Activated CD4-positive, alpha-beta T cell treated with anti-CD3 and anti-CD28 coated beads for 48 hours (primary cell): ENCODE measurements at regions not wholly inside any gene's neighbourhood (a gene's known extent, or its start where the extent isn't known, plus 50 kb on each side); places are given as distances from the start of the nearest gene placed in this dataset.
"Not testable (repeated sequence)": the region's sequence is repeated elsewhere in the genome, so short reads cannot be mapped to it uniquely, and the experiment has no call there.

Source experiments
- DNase-seq: peaks from one replicate; pipeline ENCODE4 v3.0.0-alpha.2; 2020

DNA sequence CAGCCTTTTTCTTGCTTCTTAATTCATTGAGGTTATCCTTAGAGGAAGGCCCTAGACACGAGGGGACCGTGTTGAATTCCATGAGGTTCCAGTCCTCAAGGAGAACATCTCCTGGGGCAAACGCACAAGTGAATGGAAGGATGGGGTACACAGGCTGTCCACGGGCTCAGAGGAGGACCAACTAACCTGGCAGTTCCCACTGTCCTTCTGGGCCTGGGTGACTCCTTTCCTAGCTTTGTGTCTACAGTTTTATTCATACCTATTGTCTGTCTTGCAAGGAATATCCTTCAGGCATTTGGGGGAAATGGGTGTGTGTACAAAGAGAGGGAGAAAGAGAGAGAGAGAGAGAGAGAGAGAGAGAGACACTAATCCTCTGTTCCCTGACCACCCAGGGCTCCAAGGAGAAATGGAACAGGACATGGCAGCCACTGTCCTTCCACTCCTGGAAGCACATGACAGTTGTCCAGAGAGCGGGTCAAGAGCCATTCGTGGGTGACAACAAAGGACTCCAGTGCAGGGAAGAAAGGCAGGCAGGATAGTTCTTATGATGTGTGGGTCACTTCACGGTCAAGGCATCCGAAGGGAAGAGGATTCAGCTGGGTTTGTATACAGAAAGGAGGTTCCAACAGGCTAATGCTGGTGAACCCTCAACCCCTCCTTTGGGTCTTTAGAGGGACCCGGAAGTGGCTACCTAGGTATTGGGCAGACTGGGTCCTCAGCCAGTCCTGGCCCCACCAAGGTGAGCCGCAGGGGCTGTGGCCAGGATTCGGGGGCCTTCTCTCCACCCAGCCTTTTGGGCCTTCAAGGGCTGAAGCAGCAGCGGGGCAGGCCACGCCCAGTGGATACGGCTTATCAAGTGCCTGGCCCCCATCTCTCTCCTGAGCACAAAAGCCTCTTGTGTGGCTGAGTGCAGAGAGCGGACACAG lies 150.6 kb downstream of the MYCN start:
- no peak for DNase-seq

DNA sequence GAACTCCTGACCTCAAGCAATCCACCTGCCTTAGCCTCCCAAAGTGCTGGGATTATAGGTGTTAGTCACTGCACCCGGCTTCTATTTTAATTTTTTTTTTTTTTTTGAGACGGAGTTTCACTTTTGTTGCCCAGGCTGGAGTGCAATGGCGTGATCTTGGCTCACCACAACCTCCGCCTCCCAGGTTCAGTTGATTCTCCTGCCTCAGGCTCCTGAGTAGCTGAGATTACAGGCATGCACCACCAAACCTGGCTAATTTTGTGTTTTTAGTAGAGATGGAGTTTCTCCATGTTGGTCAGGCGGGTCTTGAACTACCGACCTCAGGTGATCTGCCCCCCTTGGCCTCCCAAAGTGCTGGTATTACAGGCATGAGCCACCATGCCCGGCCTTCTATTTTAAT lies 149.1 kb downstream of the MYCN start:
- not testable (repeated sequence) for DNase-seq

DNA sequence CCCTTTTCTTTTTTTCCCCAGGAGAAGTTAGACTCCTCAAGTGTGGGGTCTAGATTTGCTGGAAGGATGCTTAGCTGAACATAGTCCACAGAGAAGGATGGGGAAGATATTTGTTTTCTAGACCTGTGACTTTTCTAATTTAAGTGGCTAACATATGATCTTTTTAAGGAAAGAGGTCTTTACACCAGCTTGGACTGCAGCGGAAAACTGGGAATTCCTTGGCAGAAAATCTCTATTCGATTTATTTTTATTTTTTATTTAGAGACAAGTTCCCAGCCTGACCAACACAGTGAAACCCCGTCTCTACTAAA lies 148.4 kb downstream of the MYCN start:
- DNase-seq = no peak

DNA sequence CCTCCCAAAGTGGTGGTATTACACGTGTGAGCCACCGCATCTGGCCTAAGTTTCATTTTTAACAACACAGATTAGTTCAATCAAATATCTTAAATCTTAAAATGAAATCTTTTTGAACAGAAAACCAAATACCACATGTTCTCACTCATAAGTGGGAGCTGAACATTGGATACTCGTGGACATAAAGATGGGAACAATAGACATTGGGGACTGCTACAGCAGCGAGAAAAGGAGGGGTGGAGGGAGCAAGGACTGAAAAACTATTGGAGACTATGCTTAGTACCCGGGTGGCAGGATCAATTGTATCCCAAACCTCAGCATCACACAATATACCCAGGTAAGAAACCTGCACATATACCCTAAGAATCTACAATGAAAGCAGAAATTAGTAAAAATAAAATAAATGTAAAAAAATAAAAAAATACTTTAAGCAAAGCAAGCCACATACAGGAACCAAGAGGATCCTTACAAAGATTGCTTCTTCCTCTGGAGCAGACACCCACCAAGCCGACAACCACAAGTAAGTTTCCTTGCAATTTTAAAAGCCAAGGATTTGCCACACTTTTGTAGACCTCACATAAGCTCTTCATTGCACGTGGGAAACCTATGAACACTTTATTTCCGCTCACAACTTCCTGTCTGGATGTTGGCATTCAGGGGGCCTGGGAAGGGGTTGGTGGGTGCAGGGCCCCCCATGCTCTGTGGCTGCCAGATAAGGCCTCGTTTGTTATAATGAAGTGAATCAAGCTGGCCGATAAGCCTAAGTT lies 147.9 kb downstream of the MYCN start:
- DNase-seq = no peak

DNA sequence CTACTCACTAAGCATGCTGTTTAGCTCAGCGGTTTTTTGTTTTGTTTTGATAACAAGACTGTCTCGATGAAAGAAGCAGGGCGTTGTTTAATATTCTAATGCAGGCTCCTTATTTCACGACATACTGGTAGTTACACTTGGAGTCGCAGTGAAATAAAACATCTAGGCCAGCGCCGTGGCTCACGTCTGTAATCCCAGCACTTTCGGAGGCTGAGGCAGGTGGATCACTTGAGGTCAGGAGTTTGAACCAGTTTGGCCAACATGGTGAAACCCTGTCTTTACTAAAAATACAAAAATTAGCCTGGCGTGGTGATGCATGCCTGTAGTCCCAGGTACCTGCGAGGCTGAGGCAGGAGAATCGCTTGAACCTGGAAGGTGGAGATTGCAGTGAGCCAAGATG lies 145.8 kb downstream of the MYCN start:
- DNase-seq = not testable (repeated sequence)

DNA sequence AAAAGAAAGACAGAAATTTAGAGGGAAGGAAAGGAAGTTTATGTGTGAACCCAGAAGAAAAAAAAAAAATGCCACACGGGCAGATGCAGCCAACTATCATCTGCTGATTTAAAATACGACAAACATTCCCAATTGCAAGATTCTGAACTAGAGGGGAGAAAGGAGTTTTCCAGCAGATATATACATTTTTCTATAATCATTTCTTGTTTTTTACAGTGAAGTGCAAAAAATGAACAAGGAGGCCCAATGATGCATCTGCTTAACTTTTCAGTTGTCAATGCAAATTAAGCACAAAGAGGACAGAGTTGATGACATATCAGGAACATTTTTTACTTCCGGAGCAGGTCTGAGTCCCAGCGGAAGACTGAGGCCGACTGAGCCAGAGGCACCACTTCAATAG lies 144.7 kb downstream of the MYCN start:
- DNase-seq = no peak

DNA sequence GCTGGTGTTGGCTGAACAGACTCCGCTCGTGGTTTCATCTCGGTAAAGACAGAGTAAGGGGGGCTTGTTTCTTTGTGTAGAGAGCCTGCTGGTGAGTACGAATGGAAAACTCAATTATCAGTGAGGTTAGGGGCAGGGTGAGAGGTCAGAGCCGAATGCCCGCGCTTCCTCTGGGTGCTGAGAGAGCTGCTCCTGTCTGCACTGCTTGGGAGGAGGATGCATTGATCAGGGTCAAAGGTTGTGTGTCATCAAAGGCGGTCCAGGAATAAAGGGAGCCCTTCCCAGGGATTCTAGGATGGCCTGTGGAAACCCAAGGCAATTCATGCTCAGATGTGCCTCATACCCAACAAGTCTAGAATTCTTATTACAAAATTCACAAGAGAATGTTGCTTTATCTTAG lies 143.9 kb downstream of the MYCN start:
- no peak for DNase-seq

DNA sequence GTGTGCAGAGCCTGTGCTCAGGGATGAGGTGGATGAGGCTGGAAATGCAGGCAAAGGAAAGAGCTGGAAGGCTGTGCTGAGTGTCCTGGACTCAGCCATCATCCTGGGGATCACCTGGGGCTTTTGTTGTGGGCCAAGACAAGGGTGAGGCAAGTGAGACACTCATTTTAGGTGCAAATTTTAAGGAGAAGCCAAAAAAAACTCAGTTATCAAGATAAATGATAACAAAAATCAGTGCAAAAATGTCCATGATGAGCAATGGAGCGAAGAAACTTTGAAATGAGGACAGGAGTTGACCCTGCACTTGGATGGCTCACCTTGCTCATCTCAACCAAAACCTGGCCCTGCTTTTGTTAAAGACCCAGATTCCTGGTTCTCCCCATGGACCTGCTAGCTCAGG lies 141.9 kb downstream of the MYCN start:
- no peak for DNase-seq

DNA sequence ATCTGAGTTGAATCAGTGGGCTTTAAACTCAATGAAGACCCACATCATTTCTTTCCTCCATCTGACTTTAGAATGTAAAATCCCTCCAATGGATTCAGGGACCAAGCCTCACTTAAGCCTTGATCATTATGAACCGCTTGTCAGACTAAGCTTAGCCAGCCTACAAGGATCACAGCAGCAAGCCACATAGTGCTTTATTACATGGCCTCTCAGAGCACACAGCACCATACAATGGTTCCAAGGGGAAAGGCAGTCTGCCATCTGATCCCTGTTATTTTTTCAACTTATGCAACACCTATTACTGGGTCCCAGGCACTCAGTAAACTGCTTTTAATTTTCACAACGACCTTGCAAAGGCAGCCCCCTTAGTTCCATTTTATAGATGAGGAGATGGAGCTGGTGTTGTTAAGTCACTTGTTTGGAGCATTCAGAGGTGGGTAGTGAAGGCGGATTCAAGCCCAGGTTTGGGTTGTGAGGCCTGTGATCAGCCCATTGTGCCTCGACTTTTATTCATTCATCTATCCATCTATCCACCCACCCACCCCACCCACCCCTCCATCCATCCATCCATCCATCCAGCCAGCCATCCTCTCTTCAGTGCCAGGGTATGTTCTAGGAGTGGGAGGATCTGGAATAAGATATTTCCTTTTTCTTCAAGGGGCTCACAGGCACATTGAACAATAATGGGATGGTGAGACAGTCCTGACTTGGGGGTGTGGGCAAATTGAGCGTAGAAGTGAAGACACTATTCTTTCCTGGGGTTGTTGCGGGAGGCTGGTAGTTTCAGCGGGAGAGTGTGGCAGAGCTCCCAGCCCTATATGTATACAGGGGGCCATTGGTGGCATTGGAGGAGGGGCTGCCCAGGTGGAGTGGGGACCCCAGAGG lies 141.2 kb downstream of the MYCN start:
- no peak for DNase-seq

DNA sequence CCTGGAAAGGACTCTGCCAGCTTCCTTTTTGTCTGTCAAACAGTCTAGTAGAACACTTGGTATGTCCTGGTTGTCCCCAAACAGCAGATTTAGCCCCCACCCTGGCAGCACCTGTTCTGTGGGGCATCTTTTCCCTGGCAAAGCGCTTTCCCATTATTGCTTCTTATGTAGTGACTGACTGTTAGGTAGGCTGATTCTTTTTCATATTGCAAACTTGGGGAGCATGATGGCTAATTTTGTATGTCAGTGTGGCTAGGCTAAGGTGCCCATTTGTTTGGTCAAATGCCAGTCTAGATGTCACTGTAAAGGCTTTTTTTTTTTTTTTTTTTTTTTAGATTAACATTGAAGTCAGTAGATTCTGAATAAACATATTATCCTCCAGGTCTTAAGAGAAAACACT lies 140.2 kb downstream of the MYCN start:
- no peak for DNase-seq

DNA sequence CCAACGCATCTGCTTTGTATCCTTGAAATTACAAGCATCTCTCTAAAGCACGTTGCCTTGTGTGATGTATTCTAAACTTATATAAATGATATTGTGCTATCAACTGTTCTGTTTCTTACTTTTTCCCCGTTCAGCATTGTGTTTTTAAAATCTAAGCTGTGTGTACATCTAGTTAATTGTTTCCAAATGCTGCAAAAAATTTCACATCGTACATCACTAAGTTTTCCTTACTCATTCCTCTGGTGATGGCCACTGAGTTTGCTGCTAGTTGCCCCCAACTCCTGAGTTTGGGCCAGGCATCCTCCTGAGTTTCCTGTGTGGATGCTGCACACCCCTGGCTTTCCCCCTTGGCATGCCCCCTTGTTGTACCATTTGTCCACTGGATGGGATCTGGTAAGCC lies 139.7 kb downstream of the MYCN start:
- no peak for DNase-seq

DNA sequence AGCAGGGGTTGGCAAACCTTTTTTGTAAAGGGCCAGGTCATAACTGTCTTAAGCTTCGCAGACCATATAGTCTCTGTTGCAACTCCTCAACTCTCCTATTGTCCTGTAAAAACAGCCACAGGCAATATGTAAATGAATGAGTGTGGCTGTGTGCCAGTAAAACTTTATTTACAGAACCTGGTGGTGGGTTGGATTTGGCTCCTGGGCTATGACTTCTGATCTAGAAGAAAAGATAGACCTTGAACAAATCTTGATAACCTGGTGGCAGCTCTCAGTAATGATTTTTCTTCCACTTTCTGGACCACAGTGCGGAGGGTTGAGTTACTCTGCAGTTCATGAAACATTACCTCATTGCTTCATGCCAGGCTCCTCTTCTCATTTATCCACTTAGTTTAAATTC lies 139.3 kb downstream of the MYCN start:
- DNase-seq = no peak

DNA sequence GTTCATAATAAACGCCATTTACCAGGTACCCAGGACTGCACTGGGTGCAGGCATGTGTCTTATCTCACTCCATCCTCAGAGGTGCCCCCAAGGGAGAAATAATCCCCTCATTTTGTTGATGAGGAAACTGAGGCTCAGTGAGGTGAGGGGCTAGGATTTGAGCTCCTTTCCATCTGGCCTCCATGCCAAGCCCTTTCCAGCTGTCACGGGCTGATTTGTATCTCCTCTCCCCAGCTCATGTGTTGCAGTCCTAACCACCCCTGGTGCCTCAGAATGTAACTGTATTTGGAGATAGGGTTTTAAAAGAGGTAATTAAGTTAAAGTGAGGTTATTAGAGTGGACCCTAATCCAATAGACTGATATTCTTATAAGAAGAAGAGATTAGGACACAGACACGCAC lies 137.3 kb downstream of the MYCN start:
- DNase-seq = no peak

DNA sequence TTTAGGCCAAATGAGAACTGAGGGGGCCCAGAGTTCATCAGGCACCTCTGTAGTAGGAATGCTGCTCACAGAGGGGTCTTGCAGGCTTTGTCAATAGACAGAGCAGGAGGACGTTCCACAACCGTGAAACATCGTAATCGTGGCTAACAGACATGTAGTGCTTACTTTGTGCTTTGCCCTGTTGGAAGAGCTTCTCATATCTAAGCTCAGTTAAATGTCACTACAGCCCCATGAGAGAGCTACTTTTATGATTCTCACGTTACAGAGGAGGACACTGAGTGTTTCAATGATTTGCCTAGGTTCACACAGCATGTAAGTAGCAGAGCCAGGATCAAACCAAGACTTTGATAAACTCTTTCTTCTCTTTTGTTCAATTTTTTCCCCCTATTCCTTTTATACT lies 136.6 kb downstream of the MYCN start:
- DNase-seq = no peak

DNA sequence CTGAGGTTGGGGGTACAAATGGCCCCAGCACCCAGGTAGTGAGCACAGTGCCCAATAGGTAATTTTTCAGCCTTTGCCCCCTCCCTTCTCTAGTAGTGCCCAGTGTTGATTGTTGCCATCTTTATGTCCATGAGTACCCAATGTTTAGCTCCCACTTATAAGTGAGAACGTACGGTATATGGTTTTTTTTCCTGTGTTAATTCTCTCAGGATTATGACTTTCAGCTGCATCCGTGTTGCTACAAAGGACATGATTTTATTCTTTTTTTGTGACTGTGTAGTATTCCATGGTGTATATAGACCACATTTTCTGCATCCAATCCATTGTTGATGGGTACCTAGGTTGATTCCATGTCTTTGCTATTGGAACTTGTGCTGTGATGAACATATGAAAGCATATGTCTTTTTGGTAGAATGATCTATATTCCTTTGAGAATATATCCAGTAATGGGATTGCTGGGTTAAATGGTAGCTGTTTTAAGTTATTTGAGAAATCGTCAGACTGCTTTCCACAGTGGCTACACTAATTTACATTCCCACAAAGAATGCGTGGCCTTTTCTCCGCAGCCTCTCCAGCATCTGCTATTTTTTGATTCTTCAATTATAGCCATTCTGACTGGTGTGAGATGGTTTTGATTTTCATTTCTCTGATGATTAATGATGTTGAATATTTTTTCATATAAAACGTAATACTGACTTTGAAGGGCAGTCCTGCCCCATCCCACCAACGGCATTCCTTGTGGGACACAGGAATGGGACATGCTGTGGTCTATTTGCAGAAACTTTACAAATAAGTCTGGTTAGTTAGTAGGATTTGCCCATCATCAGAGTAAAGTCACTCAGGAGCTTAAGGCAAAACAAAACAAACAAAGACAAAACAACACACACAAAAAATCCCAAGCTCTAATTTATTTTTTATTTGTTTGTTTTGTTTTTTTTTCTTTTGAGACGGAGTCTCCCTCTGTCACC lies 135.0 kb downstream of the MYCN start:
- DNase-seq = no peak

DNA sequence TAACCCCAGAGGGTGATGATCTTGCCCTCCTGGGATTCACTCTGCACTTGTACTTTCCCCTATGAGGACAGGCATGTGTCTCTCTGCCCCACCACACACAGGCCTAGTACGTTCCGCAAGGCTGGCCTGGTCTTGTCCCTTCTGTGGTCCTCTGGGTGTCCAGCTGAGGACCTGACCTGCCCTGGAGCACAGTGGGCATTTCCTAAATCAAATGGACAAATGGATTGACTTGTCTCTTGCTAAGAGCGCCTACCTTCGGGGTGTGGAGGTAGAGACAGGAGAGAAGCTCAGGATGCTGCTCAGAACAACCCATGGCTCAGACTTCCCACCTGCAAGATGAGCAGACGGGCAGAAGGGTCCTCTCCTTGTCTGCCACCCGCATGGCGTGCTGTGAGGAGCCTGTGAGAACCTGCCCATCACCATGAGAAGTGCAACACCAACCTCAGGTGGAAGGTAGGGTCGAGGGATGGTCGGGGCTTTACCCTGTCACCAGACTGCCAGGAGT lies 133.6 kb downstream of the MYCN start:
- DNase-seq = no peak

DNA sequence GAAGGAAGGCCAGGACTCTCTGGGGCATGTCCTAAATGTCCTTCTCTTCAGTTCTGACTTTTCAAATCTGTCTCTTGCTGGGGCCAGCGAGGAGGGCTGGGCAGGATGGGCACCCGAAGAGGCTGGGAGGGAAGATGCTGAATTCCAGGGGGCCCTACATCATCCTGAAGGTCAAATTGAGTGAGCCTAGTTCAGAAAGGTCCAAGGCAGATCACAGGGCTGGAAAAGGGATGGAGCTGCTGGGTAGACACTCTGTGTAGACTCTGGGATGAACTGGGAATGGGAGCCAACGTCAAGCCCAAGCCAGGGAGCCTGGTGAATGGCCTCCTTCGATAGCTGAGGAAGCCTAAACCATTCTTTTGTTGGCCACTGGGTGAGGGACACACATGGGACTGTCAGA lies 133.1 kb downstream of the MYCN start:
- no peak for DNase-seq

DNA sequence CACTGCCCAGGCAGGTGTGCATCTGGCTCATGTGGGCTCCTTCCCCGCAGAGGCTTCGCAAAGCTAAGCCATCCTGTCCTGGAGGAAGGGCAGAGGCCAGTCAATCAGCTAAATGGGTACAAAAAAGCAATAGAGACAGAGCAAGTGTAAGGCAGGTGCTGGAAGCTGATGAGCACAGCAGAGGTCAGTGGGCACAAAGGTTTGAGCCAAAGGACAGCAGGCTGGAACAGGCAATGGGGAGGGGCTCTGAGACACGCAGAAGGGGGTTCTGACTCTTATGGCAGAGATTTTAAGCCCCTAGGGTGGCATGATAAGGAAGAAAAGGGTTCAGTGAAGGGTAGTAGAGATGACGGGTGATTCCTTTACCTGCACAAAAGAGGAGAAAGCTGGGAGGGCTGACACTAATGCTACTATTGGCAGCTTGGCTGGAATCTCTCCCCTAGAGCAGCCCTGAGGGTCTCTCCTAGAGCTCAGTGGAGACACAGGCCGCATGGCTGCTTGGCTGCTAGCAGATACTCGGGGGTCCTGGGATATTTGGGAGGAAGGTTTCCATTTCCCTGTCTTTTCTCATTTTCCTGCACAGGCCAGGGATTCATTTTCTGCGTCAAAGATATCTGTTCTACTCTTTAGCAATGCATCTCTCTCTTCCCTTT lies 132.4 kb downstream of the MYCN start:
- no peak for DNase-seq

DNA sequence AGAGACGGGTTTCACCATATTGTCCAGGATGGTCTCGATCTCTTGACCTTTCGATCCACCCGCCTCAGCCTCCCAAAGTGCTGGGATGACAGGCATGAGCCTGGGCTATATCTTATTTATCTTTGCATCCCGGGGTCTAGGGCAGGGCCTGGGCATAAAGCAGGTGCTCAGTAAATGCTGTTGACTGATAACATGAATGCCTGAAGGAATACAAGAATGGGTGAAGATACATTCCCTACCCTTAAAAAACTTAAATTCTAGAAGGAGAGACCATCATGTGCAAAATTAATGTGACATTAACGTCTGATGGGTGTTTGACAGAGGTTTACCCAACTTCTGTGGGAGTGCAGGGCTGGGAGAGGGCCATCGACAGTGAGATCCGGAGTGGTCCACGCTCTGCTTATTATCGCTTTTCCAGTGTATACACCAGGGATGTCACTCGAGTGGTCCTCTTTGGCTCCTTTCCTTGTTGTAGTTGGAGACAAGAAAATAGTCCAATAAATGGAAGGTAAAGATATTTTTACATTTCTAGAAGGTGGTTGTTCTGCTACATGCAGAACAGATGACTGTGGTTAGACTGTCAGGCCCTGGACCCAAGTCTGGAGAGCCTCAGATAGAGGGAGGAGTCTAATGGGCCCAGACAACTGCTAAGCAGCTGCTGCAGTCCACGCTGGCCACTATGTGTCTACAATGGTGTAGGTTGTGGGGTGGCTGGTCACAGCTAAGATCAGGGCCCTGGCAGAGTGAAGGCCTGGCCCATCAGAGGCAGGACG lies 131.7 kb downstream of the MYCN start:
- no peak for DNase-seq

DNA sequence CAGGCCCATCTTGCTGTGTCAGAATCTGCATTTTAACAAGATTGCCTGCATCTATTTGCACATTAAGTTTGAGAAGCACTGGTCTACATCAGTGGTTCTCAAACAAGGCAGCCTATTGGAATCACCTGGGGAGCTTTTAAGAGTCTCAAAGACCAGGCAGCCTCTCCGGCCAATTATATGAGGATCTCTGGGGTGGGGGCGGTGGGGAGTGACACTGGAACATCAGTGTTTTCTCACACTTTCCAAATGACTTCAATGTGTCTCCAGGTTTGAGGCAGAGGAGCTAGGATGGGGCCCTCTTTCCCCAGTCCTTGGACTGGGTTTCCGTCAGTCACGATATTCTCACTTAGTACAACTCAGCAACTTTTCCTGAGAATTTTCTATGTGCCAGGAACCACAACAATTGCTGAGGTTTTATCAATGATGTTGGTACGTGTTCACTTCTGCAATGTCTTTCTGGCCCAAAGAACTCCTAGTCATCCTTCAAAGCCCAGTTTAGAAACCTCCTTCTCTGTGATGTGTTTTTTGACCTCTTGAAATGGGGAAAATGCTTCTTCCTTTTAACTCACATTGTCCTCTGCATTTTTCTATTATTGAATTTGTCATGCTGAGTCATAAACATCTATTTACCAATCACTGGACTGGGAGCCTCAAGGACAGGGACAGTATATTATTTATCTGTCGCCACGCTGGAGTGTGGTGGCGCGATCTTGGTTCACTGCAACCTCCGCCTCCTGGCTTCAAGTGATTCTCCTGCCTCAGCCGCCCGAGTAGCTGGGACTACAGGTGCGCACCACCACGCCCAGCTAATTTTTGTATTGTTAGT lies 130.9 kb downstream of the MYCN start:
- no peak for DNase-seq
